ENCODE measurements at regions not wholly inside any gene's neighbourhood (a gene's known extent, or its start where the extent isn't known, plus 50 kb on each side); places are given as distances from the start of the nearest gene placed in this dataset.

DNA sequence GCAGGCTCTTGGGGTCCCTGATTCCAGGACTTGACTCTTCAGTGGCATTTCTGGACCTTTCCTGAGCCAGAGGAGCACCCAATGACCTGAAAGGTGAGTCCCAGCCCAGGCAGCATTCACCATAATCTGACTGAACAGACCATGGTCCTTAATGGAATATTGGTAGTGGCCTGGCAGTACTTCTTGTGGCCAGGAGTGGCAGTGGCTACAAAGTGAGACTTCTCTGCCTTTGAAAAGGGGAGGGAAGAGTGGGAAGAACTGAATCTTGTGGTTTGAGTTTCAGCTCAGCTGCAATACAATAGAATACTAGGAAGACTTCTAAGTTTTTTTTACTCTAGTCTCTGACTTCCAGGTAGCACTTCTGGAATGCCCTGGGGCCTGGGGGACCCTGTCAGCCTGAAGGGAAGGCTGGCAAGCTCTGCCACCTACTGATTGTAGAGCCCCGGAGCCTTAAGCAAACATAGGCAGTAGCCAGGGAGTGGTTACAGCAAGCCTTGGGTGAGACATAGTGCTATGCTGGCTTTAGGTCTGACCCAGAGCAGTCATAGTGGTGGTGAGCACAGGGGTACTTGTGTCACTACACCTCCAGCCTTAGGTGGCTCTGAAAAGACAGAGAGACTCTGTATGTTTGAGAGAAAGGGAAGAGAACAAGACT lies 674.2 kb upstream of the MANEA start:
- TF ChIP-seq, protein P1, sequence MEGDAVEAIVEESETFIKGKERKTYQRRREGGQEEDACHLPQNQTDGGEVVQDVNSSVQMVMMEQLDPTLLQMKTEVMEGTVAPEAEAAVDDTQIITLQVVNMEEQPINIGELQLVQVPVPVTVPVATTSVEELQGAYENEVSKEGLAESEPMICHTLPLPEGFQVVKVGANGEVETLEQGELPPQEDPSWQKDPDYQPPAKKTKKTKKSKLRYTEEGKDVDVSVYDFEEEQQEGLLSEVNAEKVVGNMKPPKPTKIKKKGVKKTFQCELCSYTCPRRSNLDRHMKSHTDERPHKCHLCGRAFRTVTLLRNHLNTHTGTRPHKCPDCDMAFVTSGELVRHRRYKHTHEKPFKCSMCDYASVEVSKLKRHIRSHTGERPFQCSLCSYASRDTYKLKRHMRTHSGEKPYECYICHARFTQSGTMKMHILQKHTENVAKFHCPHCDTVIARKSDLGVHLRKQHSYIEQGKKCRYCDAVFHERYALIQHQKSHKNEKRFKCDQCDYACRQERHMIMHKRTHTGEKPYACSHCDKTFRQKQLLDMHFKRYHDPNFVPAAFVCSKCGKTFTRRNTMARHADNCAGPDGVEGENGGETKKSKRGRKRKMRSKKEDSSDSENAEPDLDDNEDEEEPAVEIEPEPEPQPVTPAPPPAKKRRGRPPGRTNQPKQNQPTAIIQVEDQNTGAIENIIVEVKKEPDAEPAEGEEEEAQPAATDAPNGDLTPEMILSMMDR (IDR thresholded peaks at IDR 0.05 in 8 of 11, conservative IDR thresholded peaks at IDR 0.05 in 3 of 11): no peak
- no peak for TF ChIP-seq POLR2A (IDR thresholded peaks at IDR 0.05)
- TF ChIP-seq POLR2AphosphoS5 (IDR thresholded peaks at IDR 0.05): no peak
